ENCODE measurements at regions not wholly inside any gene's neighbourhood (a gene's known extent, or its start where the extent isn't known, plus 50 kb on each side); places are given as distances from the start of the nearest gene placed in this dataset.

GRCh38 chr4:19191979-19192650 lies 1059.6 kb upstream of the SLIT2 start:
- H3K79me2 ChIP-seq (ENCODE audit: control insufficient read depth, insufficient read depth, low read length) = no peaks in the 10 kb centered on the region
- in situ Hi-C loops (cut with MboI) (no loop called here), intact Hi-C loops (cut with micrococcal nuclease; ENCODE audit: unreplicated experiment) (no loop called here)
- RAD21 ChIA-PET (ENCODE audit: unreplicated experiment) = no interaction called here
- CTCF ChIA-PET = no interaction called here
- no TSS peak for BruUV-seq (replicated peaks)
- TF ChIP-seq SMAD1 (IDR thresholded peaks at IDR 0.05; ENCODE audit: low read depth, partially characterized antibody) (no peak), SP1 (IDR thresholded peaks at IDR 0.05; ENCODE audit: low read depth, low read length) (no peak)
- no peak overlapping the region for H2AFZ ChIP-seq (ENCODE audit: control insufficient read depth, low read depth, low read length)
- no peak for ATAC-seq
- H3K9me3 ChIP-seq (replicated peaks; ENCODE audit: control insufficient read depth, insufficient read depth, low read length) = no peaks in the 10 kb centered on the region
- H3K36me3 ChIP-seq (ENCODE audit: control insufficient read depth in 2 of 2, insufficient read depth in 2 of 2, low read length in 1 of 2) = no peaks in the 10 kb centered on the region
- no peak for FAIRE-seq
- DNase-seq (ENCODE audit: low read depth, low spot score) = no peak
- SMC1A ChIA-PET (ENCODE audit: uncharacterized antibody, unreplicated experiment) = no interaction called here
- no peaks in the 10 kb centered on the region for H3K27me3 ChIP-seq (replicated peaks in 1 of 2; ENCODE audit: control insufficient read depth in 2 of 2, insufficient read depth in 2 of 2, low read length in 1 of 2)
- H3K9ac ChIP-seq (ENCODE audit: control insufficient read depth, insufficient read depth, low read length) = no peak overlapping the region
- no peaks in the 10 kb centered on the region for H4K20me1 ChIP-seq (ENCODE audit: control insufficient read depth, insufficient read depth)
- WGBS (ENCODE audit: insufficient coverage, insufficient replicate concordance, low lambda C conversion rate, missing lambda C conversion rate) = 40% methylated on average over 1 of the region's 1 CpG
- no peak overlapping the region for H3K4me3 ChIP-seq
- no peak overlapping the region for H3K27ac ChIP-seq (ENCODE audit: control insufficient read depth, insufficient read depth)
- no peaks in the 10 kb centered on the region for H3K4me1 ChIP-seq (ENCODE audit: control insufficient read depth, insufficient read depth, low read length)
- H3K4me2 ChIP-seq (ENCODE audit: control insufficient read depth, insufficient read depth) = no peak overlapping the region
- POLR2A ChIA-PET = no interaction called here

- no peak overlapping the region for H3K4me3 ChIP-seq
- in situ Hi-C loops (cut with MboI) (no loop called here), intact Hi-C loops (cut with micrococcal nuclease; ENCODE audit: unreplicated experiment) (no loop called here)
- RAD21 ChIA-PET (ENCODE audit: unreplicated experiment) = no interaction called here
- H3K27ac ChIP-seq (ENCODE audit: control insufficient read depth, insufficient read depth) = no peak overlapping the region
- no peaks in the 10 kb centered on the region for H3K27me3 ChIP-seq (replicated peaks in 1 of 2; ENCODE audit: control insufficient read depth in 2 of 2, insufficient read depth in 2 of 2, low read length in 1 of 2)
- H3K79me2 ChIP-seq (ENCODE audit: control insufficient read depth, insufficient read depth, low read length) = no peaks in the 10 kb centered on the region
- ATAC-seq = no peak
- SMC1A ChIA-PET (ENCODE audit: uncharacterized antibody, unreplicated experiment) = no interaction called here
- POLR2A ChIA-PET = no interaction called here
- FAIRE-seq = no peak
- no peaks in the 10 kb centered on the region for H3K9me3 ChIP-seq (replicated peaks; ENCODE audit: control insufficient read depth, insufficient read depth, low read length)
- H3K4me1 ChIP-seq (ENCODE audit: control insufficient read depth, insufficient read depth, low read length) = no peaks in the 10 kb centered on the region
- 18% methylated on average over 3 of the region's 3 CpGs for WGBS (ENCODE audit: insufficient coverage, insufficient replicate concordance, low lambda C conversion rate, missing lambda C conversion rate)
- DNase-seq (ENCODE audit: low read depth, low spot score) = no peak
- BruUV-seq (replicated peaks) = no TSS peak
- H2AFZ ChIP-seq (ENCODE audit: control insufficient read depth, low read depth, low read length) = no peak overlapping the region
- H3K36me3 ChIP-seq (ENCODE audit: control insufficient read depth in 2 of 2, insufficient read depth in 2 of 2, low read length in 1 of 2) = no peaks in the 10 kb centered on the region
- no peaks in the 10 kb centered on the region for H4K20me1 ChIP-seq (ENCODE audit: control insufficient read depth, insufficient read depth)
- no peak overlapping the region for H3K4me2 ChIP-seq (ENCODE audit: control insufficient read depth, insufficient read depth)
- CTCF ChIA-PET = no interaction called here
- H3K9ac ChIP-seq (ENCODE audit: control insufficient read depth, insufficient read depth, low read length) = no peak overlapping the region
- no peak for TF ChIP-seq ZSCAN29 (IDR thresholded peaks at IDR 0.05)
- TF ChIP-seq SKIL (IDR thresholded peaks at IDR 0.05; ENCODE audit: low read depth, poor library complexity, severe bottlenecking) = no peak
- TF ChIP-seq ETV6 (conservative IDR thresholded peaks at IDR 0.05 in 1 of 2, IDR thresholded peaks at IDR 0.05 in 1 of 2; ENCODE audit: borderline replicate concordance in 1 of 2, low read depth in 1 of 2) = no peak
- TF ChIP-seq BRCA1 (IDR thresholded peaks at IDR 0.05; ENCODE audit: low read depth, low read length) = no peak
- TF ChIP-seq CHD4 (IDR thresholded peaks at IDR 0.05) = no peak
- TF ChIP-seq ZBTB4 (CRISPR knock-in tag; IDR thresholded peaks at IDR 0.05) = no peak
- TF ChIP-seq SPI1 (IDR thresholded peaks at IDR 0.05; ENCODE audit: borderline replicate concordance, insufficient read depth, low read depth, low read length) = no peak
These were observed 1064.0 kb upstream of the SLIT2 start for GRCh38 chr4:19187691-19188090.

Data from GM12878 (cell line).